Stimulated activated CD8-positive, alpha-beta memory T cell treated with anti-CD3 and anti-CD28 coated beads, Interleukin-12 subunit alpha, Interleukin-12 subunit beta, amount 100 ng/mL, for 4 hours (primary cell): ENCODE measurements at regions not wholly inside any gene's neighbourhood (a gene's known extent, or its start where the extent isn't known, plus 50 kb on each side); places are given as distances from the start of the nearest gene placed in this dataset.

Source experiments
- DNase-seq: peaks from one replicate; pipeline ENCODE4 v3.0.0-alpha.2; 2020; ENCODE audit warnings: low read depth

DNA sequence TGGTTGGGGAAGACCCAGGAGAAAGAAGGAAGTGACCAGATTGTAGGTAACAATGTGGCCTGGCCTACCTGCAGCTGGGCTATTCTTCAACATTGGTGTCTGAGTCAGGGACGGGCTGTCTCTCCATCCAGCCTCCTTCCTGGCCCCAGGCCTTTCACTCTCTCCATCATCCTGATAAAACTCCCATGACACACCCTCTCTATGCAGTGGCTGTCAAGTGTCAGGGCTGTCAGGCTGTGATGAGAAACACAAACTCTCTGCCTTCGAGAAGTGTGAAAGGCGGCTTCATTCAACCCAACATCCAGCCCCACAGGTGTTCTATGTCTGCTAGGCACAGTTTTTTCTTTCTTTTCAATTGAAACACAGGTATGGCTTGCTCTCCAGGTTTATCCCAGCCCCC, 153.3 kb upstream of the VSTM2B start:
- no peak for DNase-seq

DNA sequence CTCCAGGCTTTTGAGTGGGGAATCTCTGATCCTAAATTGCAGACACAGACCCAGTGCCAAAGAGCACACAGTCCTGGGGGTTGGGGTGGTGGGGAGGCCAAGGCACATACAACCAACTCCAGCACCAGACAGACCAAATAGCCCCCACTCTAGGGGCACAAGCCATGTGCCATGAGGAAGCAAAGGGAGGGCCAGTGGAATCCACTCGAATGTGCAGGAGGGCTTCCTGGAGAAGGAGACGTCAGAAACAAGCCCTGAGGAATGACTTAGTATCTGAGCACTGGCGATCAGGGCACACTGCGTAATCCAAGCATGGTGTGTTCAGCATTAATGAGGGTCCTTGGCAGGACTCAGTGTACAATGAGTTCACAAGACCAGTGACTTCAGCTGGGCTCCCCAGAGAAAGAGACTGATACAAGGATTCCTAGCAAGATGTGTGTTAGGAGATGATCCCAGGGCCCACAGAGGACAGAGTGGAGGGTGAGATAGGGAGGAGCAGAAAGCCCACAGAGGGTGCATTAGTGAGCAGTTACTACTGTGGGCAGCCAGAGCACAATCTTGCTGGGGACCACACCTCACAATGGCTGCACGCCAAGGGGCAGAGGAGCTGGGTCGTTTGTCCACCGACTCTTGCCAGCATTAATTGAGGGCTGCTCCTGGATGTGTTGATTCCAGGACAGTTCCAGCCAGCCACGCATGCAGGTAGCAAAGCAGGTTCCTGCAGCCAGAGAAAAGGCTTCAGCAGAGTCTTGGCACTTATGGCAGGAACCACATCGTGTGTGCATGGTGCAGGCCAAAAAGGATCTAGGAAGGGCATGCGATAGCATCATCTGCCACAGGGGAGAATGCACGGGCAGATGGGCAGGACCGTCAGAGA, 152.6 kb upstream of the VSTM2B start:
- no peak for DNase-seq

- no peak for DNase-seq
These were observed 150.2 kb upstream of the VSTM2B start for GRCh38 chr19:29375429-29376119.

- DNase-seq, result no peak
These were observed 148.9 kb upstream of the VSTM2B start for GRCh38 chr19:29376855-29377354.

DNA sequence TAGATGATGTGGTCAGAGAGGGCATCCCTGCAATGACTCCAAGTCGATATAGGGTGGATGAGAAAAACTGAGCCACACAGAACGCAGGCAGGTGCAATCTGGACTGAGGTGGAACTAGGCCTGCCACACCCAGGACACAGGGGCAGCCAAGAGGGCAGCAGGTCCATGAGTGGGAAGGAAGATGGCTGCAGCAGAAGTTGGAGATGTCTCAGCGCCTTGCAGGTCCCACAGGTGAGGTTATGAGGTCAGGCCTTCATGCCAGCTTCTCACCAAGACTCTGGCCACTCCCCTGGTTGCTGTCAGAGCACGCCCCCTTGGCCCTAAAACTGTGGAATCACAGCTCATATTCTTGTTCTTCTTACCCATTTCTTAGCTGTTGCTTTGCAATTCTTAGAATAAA, 147.7 kb upstream of the VSTM2B start:
- DNase-seq, result no peak

DNA sequence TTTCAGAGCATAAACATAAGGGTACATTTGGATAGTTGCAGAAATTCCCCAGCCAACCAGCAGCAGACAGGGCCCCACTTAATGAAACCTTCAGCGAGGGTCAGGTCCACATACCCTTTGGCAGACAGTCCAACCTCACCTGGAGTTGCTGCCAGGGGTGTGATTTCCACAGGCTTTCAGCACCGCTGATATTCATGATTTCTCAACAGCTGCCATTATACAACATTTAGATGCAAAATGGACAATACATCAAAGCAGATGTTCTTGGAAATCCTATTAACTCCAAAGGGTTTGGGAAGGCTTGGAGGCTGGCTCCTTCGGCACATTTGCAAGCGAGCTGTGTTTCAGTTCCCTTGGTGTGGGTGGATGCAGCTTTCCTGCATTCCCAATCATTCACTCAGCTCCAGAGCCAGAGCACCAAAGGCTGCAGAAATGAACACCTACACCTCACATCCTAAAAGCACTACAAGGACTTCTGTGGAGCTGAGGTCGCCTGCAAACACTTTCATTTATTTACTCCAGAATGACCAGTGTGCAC, 147.2 kb upstream of the VSTM2B start:
- DNase-seq, result no peak

DNA sequence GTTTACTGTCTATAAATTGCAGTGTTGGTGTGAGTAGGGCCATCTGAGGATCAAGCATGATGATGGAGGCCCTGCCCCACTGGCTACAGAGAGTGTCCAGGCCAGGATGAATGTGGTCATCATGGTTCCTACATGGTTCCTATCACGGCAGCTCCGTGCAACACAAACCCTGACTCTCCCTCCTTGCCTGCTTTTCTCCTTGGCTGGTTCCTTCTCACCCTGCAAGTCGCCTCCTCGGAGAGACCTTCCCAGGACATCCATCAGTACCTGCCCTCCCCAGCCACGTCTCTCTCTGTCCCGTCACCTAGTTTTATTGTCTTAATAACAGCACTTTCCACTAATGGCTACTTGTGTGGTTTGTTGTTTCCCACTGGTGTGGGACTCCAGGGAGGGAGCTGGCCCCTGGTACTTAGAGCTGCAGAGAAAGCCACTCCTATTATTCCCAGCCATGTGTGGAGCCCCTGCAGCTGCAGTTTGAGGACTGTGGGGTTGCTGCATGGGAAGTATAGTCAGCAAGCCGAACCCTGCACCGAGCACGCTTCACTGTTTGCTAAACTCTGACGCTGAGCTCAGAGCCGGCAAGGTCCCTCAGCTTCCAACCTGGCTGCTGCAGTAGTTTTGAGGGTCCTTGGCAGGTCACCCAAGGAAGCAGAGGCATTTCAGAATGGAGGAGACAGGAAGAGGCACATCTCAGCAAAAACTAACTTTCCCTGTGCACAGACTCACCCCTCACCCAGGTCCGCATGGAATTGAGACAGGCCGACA, 146.4 kb upstream of the VSTM2B start:
- DNase-seq, result no peak

GRCh38 chr19:29380581-29380980, 145.2 kb upstream of the VSTM2B start:
- no peak for DNase-seq

- DNase-seq, result no peak
These were observed 144.2 kb upstream of the VSTM2B start for GRCh38 chr19:29381353-29382203.

DNA sequence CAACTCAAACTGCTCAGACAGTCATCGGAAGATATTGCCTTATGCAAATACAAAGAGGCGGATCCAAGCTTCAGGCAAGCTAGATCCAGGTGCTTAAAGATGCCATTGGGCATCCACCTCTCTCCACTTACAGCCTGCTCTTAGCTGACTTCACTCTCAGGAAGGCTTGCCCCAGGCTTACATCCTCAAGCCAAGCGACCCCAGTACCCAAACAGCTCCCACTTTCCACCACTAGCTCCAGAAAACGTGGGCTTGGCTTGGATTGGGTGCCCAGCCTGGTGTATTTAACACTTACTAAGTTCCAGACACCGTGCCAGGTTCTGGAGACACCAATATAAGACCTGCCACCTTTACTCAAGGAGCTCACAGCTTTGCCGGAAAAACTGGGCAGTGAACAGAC, 142.1 kb upstream of the VSTM2B start:
- DNase-seq, result no peak

GRCh38 chr19:29384656-29385055, 141.1 kb upstream of the VSTM2B start:
- no peak for DNase-seq

GRCh38 chr19:29385191-29385795, 140.5 kb upstream of the VSTM2B start:
- no peak for DNase-seq

- DNase-seq, result no peak
These were observed 138.8 kb upstream of the VSTM2B start for GRCh38 chr19:29386970-29387369.

GRCh38 chr19:29387586-29387985, 138.2 kb upstream of the VSTM2B start:
- no peak for DNase-seq

DNA sequence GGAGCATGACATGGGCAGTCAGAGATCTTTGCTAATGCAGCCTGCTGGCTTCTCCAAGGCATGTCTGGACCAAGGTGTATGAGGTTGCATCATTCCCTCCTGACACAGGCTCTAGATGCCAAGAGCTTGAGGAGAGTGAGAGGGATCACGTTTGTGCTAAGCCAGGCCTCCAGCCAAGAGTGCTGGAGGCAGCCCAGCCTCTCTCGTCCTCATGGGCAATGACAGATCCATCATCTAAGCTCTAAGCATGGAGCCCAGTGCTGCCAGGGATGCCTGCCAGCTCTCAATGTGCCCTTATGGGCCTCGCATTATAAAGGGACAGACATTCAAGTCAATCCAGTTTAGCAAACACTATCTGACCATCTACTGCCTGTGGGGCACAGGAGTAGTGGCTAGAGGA, 136.3 kb upstream of the VSTM2B start:
- DNase-seq, result no peak

GRCh38 chr19:29390742-29391141, 135.1 kb upstream of the VSTM2B start:
- no peak for DNase-seq

DNA sequence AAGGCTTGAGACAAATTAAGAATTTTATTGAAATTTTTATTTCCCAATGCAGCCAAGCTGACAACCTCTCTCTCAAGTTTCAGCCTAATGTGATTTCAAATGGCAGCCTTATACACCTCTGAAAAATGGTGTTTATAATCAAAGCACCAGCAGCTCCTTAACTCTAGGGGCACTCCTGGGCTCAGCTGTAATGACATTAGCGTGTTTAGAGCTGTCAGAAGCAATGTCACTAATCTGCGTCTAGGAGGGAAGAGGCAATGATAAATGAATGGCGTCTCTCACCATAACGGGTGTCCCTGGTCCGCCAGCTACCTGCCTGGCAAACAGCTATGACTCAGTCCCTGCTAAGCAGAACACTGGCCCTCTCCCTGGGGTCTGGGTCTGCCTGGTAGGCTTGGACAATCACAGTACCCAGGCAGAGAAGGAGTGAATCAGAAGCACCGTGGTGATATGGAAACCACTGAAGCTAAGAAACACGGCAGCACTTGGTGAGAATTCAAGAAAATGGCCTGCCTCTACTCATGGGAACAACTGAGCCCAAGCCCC, 131.8 kb upstream of the VSTM2B start:
- DNase-seq, result no peak

DNA sequence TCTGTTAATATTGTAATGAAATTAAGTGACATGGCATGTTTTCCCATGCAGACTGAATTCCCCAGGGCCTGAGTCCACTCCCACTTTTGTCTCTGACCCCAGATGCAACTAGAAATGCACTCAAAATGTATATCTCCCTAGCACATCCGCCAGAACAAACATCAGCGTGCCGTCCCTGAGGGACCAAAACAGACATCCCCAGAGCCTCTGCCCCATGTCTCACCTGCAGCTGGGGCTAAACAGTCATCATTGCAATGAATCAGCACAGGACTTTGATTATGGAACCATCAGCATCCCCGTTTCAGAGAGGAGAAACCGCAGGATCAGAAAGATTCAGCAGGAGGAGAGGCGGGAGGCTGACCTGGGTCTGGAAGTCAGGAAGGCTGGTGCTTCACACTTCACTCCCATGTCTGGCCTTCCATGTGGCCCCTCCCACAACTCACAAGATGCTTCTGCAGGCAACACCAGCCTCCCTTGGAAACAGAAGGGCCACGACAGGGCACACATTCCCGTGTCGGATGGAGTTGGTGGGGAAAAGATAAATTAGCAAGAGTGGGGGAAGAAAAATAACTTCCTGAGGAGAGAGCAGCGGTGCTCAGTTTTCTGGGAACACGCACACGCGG, 130.6 kb upstream of the VSTM2B start:
- DNase-seq, result no peak

DNA sequence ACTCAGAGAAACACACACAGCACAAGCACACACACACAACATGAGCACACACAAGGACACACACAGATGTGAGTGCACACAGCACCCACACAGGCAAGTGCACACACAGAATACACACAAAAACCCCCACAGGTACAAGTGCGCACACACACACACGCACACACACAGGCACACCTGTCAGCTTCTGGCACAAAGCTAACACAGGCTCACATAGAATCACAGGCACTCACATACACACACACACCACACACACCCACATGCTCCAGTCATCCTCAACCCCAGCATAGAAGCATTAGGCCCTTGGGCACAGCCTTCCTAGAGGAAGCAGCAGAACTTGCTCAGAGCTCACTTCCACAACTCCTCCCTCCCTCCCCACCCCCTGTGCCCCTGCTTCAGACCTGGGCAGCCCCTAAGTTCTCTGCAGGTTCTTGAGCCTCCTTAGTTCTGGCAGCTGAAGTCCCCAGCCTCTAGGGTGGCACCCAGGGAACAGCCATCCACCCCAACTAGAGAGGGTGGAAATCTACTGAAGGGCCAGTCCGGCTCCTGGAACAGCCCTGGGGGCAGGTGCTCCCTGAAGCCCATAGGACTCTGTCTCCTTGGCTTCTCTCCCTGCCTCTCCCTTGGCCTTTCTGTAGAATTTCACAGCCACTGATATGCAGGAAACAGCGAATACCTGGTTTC, 129.9 kb upstream of the VSTM2B start:
- no peak for DNase-seq

DNA sequence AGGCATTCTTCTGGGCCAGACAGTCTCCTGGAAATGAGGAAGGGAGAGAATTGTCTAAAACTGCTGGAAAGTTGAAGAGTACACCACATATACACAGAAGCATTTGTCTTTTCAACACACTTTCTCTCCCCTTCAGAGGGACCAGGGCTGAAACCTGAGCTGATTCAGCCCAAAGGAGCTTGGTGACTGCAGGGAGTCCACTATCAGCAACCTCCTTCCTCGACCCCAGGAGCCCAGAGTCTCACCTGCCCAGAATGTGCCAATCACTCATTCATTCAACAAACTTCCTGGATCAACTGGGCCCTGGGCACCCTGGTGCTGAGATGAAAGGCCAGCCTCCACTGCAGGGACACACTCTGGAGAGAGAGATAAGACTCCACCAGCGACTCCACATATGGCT, 128.9 kb upstream of the VSTM2B start:
- no peak for DNase-seq
